GM18858 (cell line): ENCODE measurements at regions not wholly inside any gene's neighbourhood (a gene's known extent, or its start where the extent isn't known, plus 50 kb on each side); places are given as distances from the start of the nearest gene placed in this dataset.
"Not testable (repeated sequence)": the region's sequence is repeated elsewhere in the genome, so short reads cannot be mapped to it uniquely, and the experiment has no call there.

Experiments used
- ATAC-seq: cut with Tn5 transposase; IDR thresholded peaks from one replicate; pipeline ENCODE4 v1.9.1; 2021; ENCODE audit not compliant: unreplicated experiment

GRCh38 chr4:57729775-57730570 lies 619.8 kb upstream of the IGFBP7 start:
- not testable (repeated sequence) for ATAC-seq

GRCh38 chr4:57726154-57726553 lies 616.0 kb upstream of the IGFBP7 start:
- no peak for ATAC-seq

- no peak for ATAC-seq
Measured at GRCh38 chr4:57719456-57719855, 609.3 kb upstream of the IGFBP7 start.

- not testable (repeated sequence) for ATAC-seq
Measured at GRCh38 chr4:57714313-57714712, 604.1 kb upstream of the IGFBP7 start.

- peak; percentile 87 for ATAC-seq
Measured at GRCh38 chr4:57710053-57710452, 599.9 kb upstream of the IGFBP7 start.

GRCh38 chr4:57691370-57691769 lies 581.2 kb upstream of the IGFBP7 start:
- no peak for ATAC-seq

- ATAC-seq = no peak
Measured at GRCh38 chr4:57689693-57690205, 579.6 kb upstream of the IGFBP7 start.

- ATAC-seq = no peak
Measured at GRCh38 chr4:57682275-57682674, 572.1 kb upstream of the IGFBP7 start.

GRCh38 chr4:57679969-57680368 lies 569.8 kb upstream of the IGFBP7 start:
- ATAC-seq = no peak

GRCh38 chr4:57676394-57676793 lies 566.2 kb upstream of the IGFBP7 start:
- ATAC-seq = no peak

GRCh38 chr4:57672846-57673433 lies 562.8 kb upstream of the IGFBP7 start:
- ATAC-seq = no peak

GRCh38 chr4:57668621-57669020 lies 558.4 kb upstream of the IGFBP7 start:
- ATAC-seq = no peak

GRCh38 chr4:57665806-57666205 lies 555.6 kb upstream of the IGFBP7 start:
- no peak for ATAC-seq

- no peak for ATAC-seq
Measured at GRCh38 chr4:57661517-57662090, 551.4 kb upstream of the IGFBP7 start.

GRCh38 chr4:57658673-57659072 lies 548.5 kb upstream of the IGFBP7 start:
- ATAC-seq = no peak

GRCh38 chr4:57658188-57658587 lies 548.0 kb upstream of the IGFBP7 start:
- ATAC-seq = no peak

- no peak for ATAC-seq
Measured at GRCh38 chr4:57655342-57655741, 545.2 kb upstream of the IGFBP7 start.

GRCh38 chr4:57652779-57653178 lies 542.6 kb upstream of the IGFBP7 start:
- ATAC-seq = no peak

GRCh38 chr4:57640391-57641100 lies 530.4 kb upstream of the IGFBP7 start:
- no peak for ATAC-seq

- no peak for ATAC-seq
Measured at GRCh38 chr4:57639561-57640382, 529.6 kb upstream of the IGFBP7 start.

- ATAC-seq = no peak
Measured at GRCh38 chr4:57635910-57636309, 525.7 kb upstream of the IGFBP7 start.
